Amniotic epithelial cell (primary cell): ENCODE measurements at regions not wholly inside any gene's neighbourhood (a gene's known extent, or its start where the extent isn't known, plus 50 kb on each side); places are given as distances from the start of the nearest gene placed in this dataset.
A peak's percentile ranks its signal among the peaks of the same experiment; 100 is the strongest.

Experiments used
- DNase-seq: peaks from one replicate; pipeline ENCODE4 v3.0.0-alpha.2; 2010; ENCODE audit warnings: low read depth

GRCh38 chr15:89399238-89400115, 64.9 kb upstream of the POLG start:
- no peak for DNase-seq

GRCh38 chr15:89398896-89399237, 64.2 kb upstream of the POLG start:
- no peak for DNase-seq

GRCh38 chr15:89397653-89398023, 63.0 kb upstream of the POLG start:
- no peak for DNase-seq

- no peak for DNase-seq
Observed at GRCh38 chr15:89396723-89397652, 62.4 kb upstream of the POLG start.

GRCh38 chr15:89395996-89396395, 61.4 kb upstream of the POLG start:
- DNase-seq = peak; percentile 49

GRCh38 chr15:89395461-89395871, 60.8 kb upstream of the POLG start:
- DNase-seq = no peak

GRCh38 chr15:89395031-89395430, 60.4 kb upstream of the POLG start:
- DNase-seq = no peak

GRCh38 chr15:89393056-89393455, 58.4 kb upstream of the POLG start:
- no peak for DNase-seq

GRCh38 chr15:89391685-89392257, 57.1 kb upstream of the POLG start:
- no peak for DNase-seq

GRCh38 chr15:89389841-89390603, 55.4 kb upstream of the POLG start:
- no peak for DNase-seq

- DNase-seq = no peak
Observed at GRCh38 chr15:89387140-89387903, 52.7 kb upstream of the POLG start.

GRCh38 chr15:89385596-89386331, 51.1 kb upstream of the POLG start:
- peak; percentile 63 for DNase-seq
